ENCODE measurements at regions not wholly inside any gene's neighbourhood (a gene's known extent, or its start where the extent isn't known, plus 50 kb on each side); places are given as distances from the start of the nearest gene placed in this dataset.

GRCh38 chr5:63152871-63153270 lies 574.3 kb downstream of the LRRC70 start:
- Histone ChIP-seq H3K4me3 (no peak overlapping the region), H3K27me3 (no peaks in the 10 kb centered on the region), H3K27ac (no peak overlapping the region), H3K4me1 (no peaks in the 10 kb centered on the region), H3K36me3 (no peaks in the 10 kb centered on the region), H3K9me3 (no peaks in the 10 kb centered on the region)
- TF ChIP-seq CTCF (IDR thresholded peaks at IDR 0.05), result no peak
- no peak for TF ChIP-seq POLR2A (IDR thresholded peaks at IDR 0.05)
- no peak for DNase-seq

DNA sequence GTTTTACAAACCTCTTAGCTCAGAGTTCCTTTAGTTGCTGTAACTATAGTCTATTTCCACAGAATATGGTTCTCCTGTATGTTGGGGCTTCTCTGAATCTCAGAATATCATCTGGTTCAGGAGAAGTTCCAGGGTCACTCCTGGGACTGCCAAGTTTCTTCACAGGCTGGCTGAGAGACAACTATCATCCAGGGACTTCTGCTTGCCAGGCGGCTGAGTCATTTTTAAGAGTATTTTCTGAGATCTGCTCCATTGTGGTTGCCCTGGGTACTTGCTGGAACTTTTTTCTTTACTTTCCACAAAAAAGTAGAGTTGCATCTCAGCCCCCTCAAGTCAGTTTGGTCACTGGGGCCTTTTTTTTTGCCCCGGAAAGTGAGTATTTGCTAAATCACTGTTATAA lies 566.5 kb downstream of the LRRC70 start:
- Histone ChIP-seq H3K27me3 (no peaks in the 10 kb centered on the region), H3K9me3 (no peaks in the 10 kb centered on the region), H3K4me1 (no peaks in the 10 kb centered on the region), H3K36me3 (no peaks in the 10 kb centered on the region), H3K27ac (no peak overlapping the region), H3K4me3 (no peak overlapping the region)
- TF ChIP-seq CTCF (IDR thresholded peaks at IDR 0.05) (no peak), POLR2A (IDR thresholded peaks at IDR 0.05) (no peak)
- DNase-seq, result no peak

DNA sequence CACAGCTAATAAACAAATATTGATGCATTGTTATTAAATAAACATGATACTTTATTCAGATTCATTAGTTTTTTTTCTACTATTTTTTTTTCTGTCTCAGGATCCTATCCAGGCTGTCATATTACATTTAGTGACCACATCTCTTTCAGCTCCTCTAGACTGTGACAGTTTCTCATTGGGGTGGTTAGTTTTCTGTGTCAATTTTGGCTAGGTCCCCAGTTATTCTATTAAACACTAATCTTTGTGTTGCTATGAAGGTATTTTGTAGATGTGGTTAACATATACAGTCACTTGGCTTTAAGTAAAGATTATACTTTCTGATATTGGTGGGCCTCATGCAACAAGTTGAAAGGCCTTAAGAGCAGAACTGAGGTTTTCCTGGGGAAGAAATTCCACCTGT lies 563.0 kb downstream of the LRRC70 start:
- Histone ChIP-seq H3K36me3 (no peaks in the 10 kb centered on the region), H3K4me1 (no peaks in the 10 kb centered on the region), H3K27ac (no peak overlapping the region), H3K27me3 (no peaks in the 10 kb centered on the region), H3K4me3 (no peak overlapping the region), H3K9me3 (no peaks in the 10 kb centered on the region)
- DNase-seq, result no peak
- TF ChIP-seq POLR2A (IDR thresholded peaks at IDR 0.05) (no peak), CTCF (IDR thresholded peaks at IDR 0.05) (no peak)

- DNase-seq, result no peak
- Histone ChIP-seq H3K4me1 (no peaks in the 10 kb centered on the region), H3K36me3 (no peaks in the 10 kb centered on the region), H3K9me3 (no peaks in the 10 kb centered on the region), H3K27ac (no peak overlapping the region), H3K4me3 (no peak overlapping the region), H3K27me3 (no peaks in the 10 kb centered on the region)
- TF ChIP-seq POLR2A (IDR thresholded peaks at IDR 0.05), result no peak
- no peak for TF ChIP-seq CTCF (IDR thresholded peaks at IDR 0.05)
Observed at GRCh38 chr5:63135291-63135690, 556.7 kb downstream of the LRRC70 start.

DNA sequence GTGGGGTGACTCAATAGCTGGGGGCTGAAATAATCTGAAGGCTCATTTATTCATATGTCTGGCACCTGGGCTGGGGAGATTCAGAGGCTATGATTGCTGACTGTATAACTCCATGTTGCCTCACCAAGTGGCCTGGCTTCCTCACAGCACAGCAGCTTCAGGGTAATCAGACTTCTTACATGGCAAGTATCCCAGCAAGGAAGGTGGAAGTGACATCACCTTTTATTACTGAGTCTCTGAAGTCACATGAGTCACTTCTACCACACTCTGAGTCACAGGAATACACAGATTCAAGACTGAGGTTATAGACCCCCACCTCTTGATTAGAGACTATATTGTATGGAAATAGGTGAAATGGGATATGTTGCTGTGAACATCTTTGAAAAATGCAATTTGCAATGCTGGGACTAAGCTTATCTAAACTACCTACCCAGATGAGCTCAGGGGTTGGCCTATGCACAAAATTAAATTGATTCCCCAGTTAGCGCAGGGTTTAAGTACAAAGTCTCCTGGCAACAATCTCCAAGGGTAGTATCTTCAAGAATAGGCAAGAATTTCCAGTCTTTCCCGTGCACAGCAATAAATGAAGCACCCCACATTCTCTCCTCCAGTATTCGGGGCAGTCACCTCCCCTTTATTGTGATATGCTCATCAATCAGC lies 553.1 kb downstream of the LRRC70 start:
- Histone ChIP-seq H3K36me3 (no peaks in the 10 kb centered on the region), H3K4me1 (no peaks in the 10 kb centered on the region), H3K27me3 (no peaks in the 10 kb centered on the region), H3K27ac (no peak overlapping the region), H3K9me3 (no peaks in the 10 kb centered on the region), H3K4me3 (no peak overlapping the region)
- TF ChIP-seq CTCF (IDR thresholded peaks at IDR 0.05) (no peak), POLR2A (IDR thresholded peaks at IDR 0.05) (no peak)
- DNase-seq, result no peak

GRCh38 chr5:63128761-63129160 lies 550.1 kb downstream of the LRRC70 start:
- H3K36me3 ChIP-seq, result no peaks in the 10 kb centered on the region
- no peak overlapping the region for H3K27ac ChIP-seq
- H3K27me3 ChIP-seq, result no peaks in the 10 kb centered on the region
- no peaks in the 10 kb centered on the region for H3K9me3 ChIP-seq
- H3K4me3 ChIP-seq, result no peak overlapping the region
- DNase-seq, result no peak
- H3K4me1 ChIP-seq, result no peaks in the 10 kb centered on the region
- TF ChIP-seq POLR2A (IDR thresholded peaks at IDR 0.05), result no peak
- TF ChIP-seq CTCF (IDR thresholded peaks at IDR 0.05), result no peak

All from Peyer's patch (tissue), 4 donors.